ENCODE measurements at regions not wholly inside any gene's neighbourhood (a gene's known extent, or its start where the extent isn't known, plus 50 kb on each side); places are given as distances from the start of the nearest gene placed in this dataset.

DNA sequence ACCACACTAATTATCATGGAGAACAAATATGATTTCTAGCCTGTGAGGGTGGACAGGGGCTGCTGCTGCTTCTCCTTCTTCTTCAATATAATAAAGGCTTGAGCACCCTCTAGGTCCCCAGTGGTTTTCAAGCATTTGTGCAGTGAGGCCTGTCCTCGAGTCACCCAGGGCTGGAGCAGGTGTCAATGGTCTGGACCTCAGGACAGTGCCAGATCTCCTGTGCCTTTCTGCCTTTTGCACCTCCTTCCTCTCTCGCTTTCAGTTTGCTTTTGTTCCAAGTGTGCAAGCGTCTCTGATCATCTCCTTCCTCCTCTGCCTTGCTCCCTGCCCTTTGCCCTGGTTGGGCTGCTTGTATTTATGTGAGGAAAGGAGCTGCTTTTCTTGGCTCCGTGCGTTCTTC lies 152.2 kb upstream of the SYNDIG1 start:
- H3K4me1 Mint-ChIP-seq = no peaks in the 10 kb centered on the region
- H3K27me3 Mint-ChIP-seq = peaks cover 23% of the 10 kb centered on the region
- ATAC-seq (replicated peaks; ENCODE audit: extremely low read depth, poor library complexity, severe bottlenecking) (no peak), DNase-seq (ENCODE audit: low spot score in 2 of 2) (no peak)
- H3K9me3 Mint-ChIP-seq = no peaks in the 10 kb centered on the region
- H3K27ac Mint-ChIP-seq (ENCODE audit: low read depth) = no peak overlapping the region
- no peaks in the 10 kb centered on the region for H3K36me3 Mint-ChIP-seq (ENCODE audit: insufficient read depth)
- H3K4me3 Mint-ChIP-seq = no peak overlapping the region

DNA sequence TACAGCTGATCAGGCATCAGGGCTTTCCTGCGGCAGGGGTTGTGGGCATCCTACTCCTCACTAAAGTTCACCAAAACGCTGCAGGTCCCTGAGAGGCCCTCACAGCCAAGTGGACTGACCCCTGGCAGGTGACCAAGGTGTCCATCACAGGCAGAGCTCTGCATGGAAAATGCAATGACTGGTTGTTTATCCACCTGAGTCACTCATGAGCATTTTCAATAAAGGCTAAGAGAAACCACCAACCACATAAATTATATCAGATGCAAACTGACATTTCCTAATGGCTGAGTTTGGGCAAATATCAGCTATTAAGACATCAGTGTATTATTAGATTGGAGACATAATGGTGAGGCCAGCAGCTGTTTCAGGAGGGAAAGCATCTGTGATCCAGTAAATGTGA lies 152.7 kb upstream of the SYNDIG1 start:
- no peaks in the 10 kb centered on the region for H3K4me1 Mint-ChIP-seq
- H3K9me3 Mint-ChIP-seq = no peaks in the 10 kb centered on the region
- ATAC-seq (replicated peaks; ENCODE audit: extremely low read depth, poor library complexity, severe bottlenecking) (no peak), DNase-seq (ENCODE audit: low spot score in 2 of 2) (no peak)
- no peak overlapping the region for H3K4me3 Mint-ChIP-seq
- no peak overlapping the region for H3K27ac Mint-ChIP-seq (ENCODE audit: low read depth)
- H3K27me3 Mint-ChIP-seq = peaks cover 28% of the 10 kb centered on the region
- no peaks in the 10 kb centered on the region for H3K36me3 Mint-ChIP-seq (ENCODE audit: insufficient read depth)

DNA sequence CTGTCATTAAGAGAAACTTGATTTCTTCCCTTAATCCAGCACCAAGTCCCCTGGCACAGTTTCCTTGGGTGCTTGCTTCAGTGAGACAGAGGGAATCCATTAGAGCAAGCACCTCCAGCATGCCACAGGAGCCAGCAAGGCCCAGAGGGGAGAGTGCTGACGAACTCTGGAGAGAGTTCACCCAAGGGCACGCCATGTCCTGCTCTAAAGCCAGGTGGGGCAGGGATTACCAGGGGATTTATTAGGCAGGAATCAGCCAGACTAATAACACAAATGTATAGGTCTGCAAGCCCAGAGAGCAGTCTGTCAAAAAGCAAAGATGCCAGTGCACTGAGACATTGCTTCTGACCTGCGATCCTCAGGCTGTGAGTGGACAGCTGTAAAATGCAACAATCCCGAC lies 155.4 kb upstream of the SYNDIG1 start:
- H3K4me3 Mint-ChIP-seq = no peak overlapping the region
- no peak for ATAC-seq (replicated peaks; ENCODE audit: extremely low read depth, poor library complexity, severe bottlenecking)
- no peak for DNase-seq (ENCODE audit: low spot score in 2 of 2)
- H3K4me1 Mint-ChIP-seq = no peaks in the 10 kb centered on the region
- no peaks in the 10 kb centered on the region for H3K9me3 Mint-ChIP-seq
- no peak overlapping the region for H3K27ac Mint-ChIP-seq (ENCODE audit: low read depth)
- no peaks in the 10 kb centered on the region for H3K36me3 Mint-ChIP-seq (ENCODE audit: insufficient read depth)
- H3K27me3 Mint-ChIP-seq = peaks cover 38% of the 10 kb centered on the region

DNA sequence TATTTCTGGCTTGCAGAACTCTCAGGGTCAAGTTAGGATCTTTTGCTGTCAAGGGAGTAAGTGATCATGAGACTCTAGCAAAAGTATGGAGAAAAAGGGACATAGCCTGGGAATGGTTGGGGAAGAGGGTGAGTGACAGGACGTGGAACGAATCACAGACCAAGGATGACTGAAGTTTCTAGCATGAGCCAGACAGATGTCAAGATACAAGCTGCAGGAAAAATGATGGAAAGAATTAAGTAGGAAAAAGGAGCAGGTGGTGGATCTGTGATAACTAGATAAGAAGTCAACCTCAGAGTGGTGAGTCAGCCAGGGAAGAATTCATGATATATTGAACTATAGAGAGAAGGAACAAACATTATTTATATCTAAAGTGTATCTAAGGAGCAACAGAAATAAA lies 159.8 kb upstream of the SYNDIG1 start:
- no peak for ATAC-seq (replicated peaks; ENCODE audit: extremely low read depth, poor library complexity, severe bottlenecking)
- Mint-ChIP-seq H3K36me3 (ENCODE audit: insufficient read depth) (no peaks in the 10 kb centered on the region), H3K9me3 (no peaks in the 10 kb centered on the region), H3K4me3 (no peak overlapping the region), H3K27me3 (peaks cover 39% of the 10 kb centered on the region), H3K27ac (ENCODE audit: low read depth) (no peak overlapping the region), H3K4me1 (no peaks in the 10 kb centered on the region)
- no peak for DNase-seq (ENCODE audit: low spot score in 2 of 2)

DNA sequence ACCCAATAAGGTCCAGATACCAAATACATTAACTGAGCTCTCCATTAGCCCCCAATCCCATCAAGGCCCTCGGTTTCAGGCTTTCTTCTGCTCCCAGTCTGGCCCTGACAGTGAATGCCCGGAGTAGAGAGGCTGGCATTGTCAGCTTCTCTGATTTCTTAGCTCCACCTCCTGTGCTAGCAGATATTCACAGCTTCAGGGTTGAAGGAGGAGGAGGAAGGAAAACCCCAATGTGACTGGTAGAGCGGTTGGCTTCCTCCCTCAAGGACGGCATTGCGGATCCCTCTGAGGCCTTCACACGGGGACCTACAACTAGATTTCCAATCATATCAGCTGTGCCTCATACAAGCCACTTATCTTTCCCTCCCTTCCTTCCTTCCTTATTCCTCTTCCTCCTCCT lies 164.1 kb upstream of the SYNDIG1 start:
- ATAC-seq (replicated peaks; ENCODE audit: extremely low read depth, poor library complexity, severe bottlenecking) = no peak
- Mint-ChIP-seq H3K27ac (ENCODE audit: low read depth) (no peak overlapping the region), H3K4me1 (no peaks in the 10 kb centered on the region), H3K9me3 (no peaks in the 10 kb centered on the region), H3K27me3 (peaks cover 51% of the 10 kb centered on the region), H3K4me3 (no peak overlapping the region), H3K36me3 (ENCODE audit: insufficient read depth) (peaks cover 1% of the 10 kb centered on the region)
- DNase-seq (ENCODE audit: low spot score in 2 of 2) = no peak

DNA sequence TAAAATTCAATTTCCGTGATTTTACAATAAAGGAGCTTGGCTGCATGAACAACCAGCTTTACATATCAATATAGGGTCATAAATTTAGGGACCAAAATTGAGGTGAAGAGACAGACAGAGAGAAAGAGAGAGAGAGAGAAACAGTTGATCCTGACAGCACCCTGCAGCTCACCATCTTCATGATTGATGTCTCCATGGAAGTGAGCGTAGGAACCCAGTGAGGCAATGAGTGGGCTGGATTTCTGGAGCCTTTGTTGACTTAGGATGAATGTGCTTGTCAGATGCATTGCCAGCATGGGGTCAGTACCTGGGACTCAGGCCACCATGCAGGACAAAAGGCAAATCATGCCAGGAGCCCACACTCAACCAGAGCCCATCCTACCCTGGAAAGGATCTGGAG lies 165.1 kb upstream of the SYNDIG1 start:
- peaks cover 2% of the 10 kb centered on the region for H3K36me3 Mint-ChIP-seq (ENCODE audit: insufficient read depth)
- no peak overlapping the region for H3K4me3 Mint-ChIP-seq
- no peak overlapping the region for H3K27ac Mint-ChIP-seq (ENCODE audit: low read depth)

DNA sequence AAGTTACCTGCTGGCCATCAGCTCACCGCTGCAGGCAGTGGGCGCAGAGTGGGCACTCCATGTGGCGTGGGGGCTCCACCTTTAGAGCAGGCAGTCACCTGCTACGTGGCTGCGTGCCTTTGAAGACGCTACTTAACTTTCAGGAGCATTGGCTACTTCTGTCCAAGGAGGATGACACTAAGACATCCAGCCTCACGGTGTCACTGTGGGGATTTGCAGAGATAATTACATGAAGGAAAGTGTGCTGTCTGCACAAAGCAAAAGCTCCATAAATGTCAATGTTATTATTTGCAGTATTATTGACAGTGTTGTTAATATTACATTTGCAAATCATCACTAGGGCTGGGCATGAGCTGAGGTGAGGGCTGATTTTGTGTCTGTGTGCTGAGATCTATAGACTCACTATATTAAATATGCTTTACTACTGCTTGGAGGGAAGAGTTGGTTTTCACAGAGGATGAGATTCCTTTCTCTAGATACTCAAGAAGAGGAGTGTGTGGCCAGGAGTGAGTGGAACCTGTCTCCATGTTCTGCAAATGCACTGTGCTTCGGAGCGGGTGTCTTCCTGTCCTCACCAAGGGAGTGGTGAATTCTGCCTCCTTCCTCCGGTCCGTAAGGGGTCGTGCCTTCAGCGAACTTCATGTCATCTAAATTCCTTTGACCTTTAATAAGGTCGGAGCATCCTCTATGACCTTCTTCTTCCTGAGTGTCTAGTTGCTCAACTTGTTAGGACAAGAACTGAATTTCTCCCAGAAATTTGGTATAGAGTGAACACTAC lies 165.8 kb upstream of the SYNDIG1 start:
- H3K4me3 Mint-ChIP-seq = no peak overlapping the region
- H3K27ac Mint-ChIP-seq (ENCODE audit: low read depth) = no peak overlapping the region
- H3K4me1 Mint-ChIP-seq = no peaks in the 10 kb centered on the region
- H3K27me3 Mint-ChIP-seq = peaks cover 69% of the 10 kb centered on the region
- no peak for ATAC-seq (replicated peaks; ENCODE audit: extremely low read depth, poor library complexity, severe bottlenecking)
- H3K9me3 Mint-ChIP-seq = no peaks in the 10 kb centered on the region
- no peak for DNase-seq (ENCODE audit: low spot score in 2 of 2)
- peaks cover 2% of the 10 kb centered on the region for H3K36me3 Mint-ChIP-seq (ENCODE audit: insufficient read depth)

More for the DNA sequence above, 165.1 kb upstream of the SYNDIG1 start:
- Mint-ChIP-seq H3K27me3 (peaks cover 62% of the 10 kb centered on the region), H3K9me3 (no peaks in the 10 kb centered on the region), H3K4me1 (no peaks in the 10 kb centered on the region)
- ATAC-seq (replicated peaks; ENCODE audit: extremely low read depth, poor library complexity, severe bottlenecking) (no peak), DNase-seq (ENCODE audit: low spot score in 2 of 2) (no peak)

DNA sequence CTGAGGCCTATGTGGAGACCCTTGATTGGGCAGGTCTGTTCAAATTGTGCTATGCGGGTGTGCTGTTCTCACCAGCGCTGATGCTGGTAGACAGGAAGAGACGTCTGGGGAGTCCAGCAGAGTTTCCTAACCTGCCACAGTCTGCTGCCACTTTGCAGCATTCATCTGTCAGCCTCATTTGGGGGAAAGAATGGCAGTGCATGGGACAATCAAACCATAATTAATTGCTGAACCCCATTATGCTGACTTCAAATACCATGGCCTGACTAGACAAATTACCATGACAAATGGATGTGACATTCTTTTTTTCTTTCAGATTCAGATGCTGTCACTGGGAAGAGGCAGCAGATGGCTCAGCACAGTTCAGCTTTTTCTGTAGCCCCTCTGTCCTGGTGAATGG lies 171.4 kb upstream of the SYNDIG1 start:
- no peak for ATAC-seq (replicated peaks; ENCODE audit: extremely low read depth, poor library complexity, severe bottlenecking)
- no peak for DNase-seq (ENCODE audit: low spot score in 2 of 2)
- Mint-ChIP-seq H3K36me3 (ENCODE audit: insufficient read depth) (peaks cover 2% of the 10 kb centered on the region), H3K4me1 (no peaks in the 10 kb centered on the region), H3K4me3 (no peak overlapping the region), H3K9me3 (no peaks in the 10 kb centered on the region), H3K27ac (ENCODE audit: low read depth) (no peak overlapping the region), H3K27me3 (peaks cover 65% of the 10 kb centered on the region)

DNA sequence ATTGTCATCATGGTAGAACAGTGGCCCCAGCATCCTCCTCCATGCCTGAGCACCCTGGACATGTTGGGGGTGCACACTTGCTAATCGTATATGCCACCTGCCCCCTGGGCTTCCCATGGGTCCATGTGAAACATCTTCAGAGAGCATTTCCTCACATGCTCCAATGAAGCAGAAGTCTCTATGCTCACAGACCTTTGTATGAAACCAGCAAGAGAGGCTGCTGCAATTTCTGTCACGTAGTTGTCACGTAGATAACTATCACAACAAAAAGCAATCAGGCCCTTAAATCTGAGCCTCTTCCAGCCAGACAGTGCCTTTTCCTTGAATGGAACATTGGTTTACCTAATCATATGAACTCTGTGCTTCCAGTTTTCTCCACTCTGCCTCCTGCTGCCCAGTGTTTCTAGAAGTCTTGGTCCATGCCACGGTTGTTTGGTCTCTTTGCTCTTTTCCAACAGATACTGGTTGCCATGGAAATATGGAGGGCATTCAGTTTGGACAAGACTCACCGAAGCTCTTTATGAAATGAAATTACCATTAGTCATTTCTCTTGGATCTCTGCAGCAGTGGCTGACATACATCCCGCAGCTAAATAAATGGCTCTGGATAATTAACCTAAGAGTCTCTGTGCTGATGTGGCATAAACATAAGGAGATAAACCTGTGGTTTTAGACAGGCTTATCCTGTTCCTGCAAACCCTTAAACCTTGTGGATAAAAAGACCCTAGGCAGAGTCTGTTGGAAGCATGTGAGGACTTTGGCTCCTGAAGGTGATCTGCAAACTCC lies 172.8 kb upstream of the SYNDIG1 start:
- H3K4me1 Mint-ChIP-seq = no peaks in the 10 kb centered on the region
- ATAC-seq (replicated peaks; ENCODE audit: extremely low read depth, poor library complexity, severe bottlenecking) (no peak), DNase-seq (ENCODE audit: low spot score in 2 of 2) (no peak)
- no peak overlapping the region for H3K27ac Mint-ChIP-seq (ENCODE audit: low read depth)
- no peak overlapping the region for H3K4me3 Mint-ChIP-seq
- peaks cover 52% of the 10 kb centered on the region for H3K27me3 Mint-ChIP-seq
- peaks cover 2% of the 10 kb centered on the region for H3K36me3 Mint-ChIP-seq (ENCODE audit: insufficient read depth)
- no peaks in the 10 kb centered on the region for H3K9me3 Mint-ChIP-seq

DNA sequence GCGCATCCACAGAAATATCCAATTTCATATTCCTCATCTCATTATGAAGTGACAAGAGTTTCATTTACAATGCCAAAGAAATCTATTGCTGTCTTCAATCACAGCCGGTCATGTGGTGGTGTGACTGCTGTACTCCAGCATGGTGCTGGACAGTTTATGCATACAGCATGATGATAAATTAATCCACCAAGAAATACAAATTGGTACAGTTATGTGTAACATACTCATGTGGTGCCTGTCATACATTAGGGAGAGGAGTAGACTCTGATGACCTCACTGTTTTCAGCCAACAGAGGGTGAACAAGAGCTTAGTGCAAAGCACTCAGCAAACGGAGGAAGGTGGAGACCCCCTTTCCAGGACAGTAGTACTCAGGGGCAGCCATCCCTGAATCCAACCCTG lies 178.4 kb upstream of the SYNDIG1 start:
- Mint-ChIP-seq H3K9me3 (no peaks in the 10 kb centered on the region), H3K4me1 (peaks cover 10% of the 10 kb centered on the region), H3K27ac (ENCODE audit: low read depth) (no peak overlapping the region), H3K27me3 (peaks cover 27% of the 10 kb centered on the region), H3K36me3 (ENCODE audit: insufficient read depth) (no peaks in the 10 kb centered on the region), H3K4me3 (no peak overlapping the region)
- ATAC-seq (replicated peaks; ENCODE audit: extremely low read depth, poor library complexity, severe bottlenecking) = no peak
- DNase-seq (ENCODE audit: low spot score in 2 of 2) = no peak

DNA sequence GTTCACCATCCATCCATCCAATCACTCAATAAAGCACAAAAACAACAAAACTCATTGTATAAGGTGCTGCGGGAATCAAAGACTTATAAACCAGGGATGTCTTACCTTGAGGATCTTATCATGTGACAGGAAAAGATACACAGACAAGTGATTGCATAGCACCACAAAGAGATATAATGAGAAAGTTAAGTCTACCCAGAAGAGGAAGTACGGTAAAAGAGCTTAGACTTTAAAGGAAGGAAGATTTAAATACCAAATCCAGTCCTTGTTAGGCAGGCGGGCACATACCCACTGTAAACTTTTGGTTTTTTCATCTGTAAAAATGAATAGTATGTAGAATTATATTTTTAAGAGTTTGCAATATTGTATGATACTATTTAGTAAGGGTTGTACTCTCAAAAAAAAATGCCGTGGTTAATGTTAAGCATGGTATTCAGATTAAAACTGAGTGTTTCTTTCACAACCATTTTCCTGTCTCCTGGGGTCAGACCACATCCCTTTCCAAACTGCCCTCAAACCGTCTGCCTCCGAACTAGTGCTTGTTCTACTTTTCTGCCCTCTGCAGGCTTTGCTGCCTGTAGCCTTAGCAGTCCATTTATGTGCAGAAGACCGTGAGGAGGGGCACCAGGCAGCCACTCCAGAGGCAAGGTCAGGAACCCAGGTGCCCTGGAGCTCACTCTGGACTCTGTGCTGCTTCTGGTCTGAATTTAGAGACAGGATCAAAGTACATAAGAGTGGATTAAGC lies 179.5 kb upstream of the SYNDIG1 start:
- no peak for DNase-seq (ENCODE audit: low spot score in 2 of 2)
- Mint-ChIP-seq H3K4me3 (no peak overlapping the region), H3K27ac (ENCODE audit: low read depth) (no peak overlapping the region), H3K36me3 (ENCODE audit: insufficient read depth) (no peaks in the 10 kb centered on the region), H3K27me3 (peaks cover 22% of the 10 kb centered on the region), H3K9me3 (no peaks in the 10 kb centered on the region), H3K4me1 (peaks cover 10% of the 10 kb centered on the region)
- ATAC-seq (replicated peaks; ENCODE audit: extremely low read depth, poor library complexity, severe bottlenecking) = no peak

DNA sequence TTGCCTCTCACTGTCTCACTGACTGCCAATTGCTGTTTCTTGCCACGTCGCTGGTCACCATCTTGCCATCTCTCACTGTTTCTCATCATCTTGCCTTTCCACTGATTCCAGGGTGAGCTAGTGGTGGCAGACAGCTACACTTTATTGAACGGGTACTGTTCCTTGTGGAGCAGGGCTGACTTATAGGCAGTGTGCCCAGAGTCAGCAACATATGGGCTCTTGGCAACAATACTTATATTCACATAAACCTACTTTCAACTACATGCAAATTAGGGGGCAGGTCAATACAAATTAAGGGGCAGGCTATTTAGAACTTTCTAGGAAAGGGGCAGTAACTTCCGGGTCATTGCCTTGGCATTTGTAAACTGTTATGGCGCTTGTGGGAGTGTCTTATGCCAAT lies 186.2 kb upstream of the SYNDIG1 start:
- Mint-ChIP-seq H3K36me3 (ENCODE audit: insufficient read depth) (no peaks in the 10 kb centered on the region), H3K27ac (ENCODE audit: low read depth) (no peak overlapping the region), H3K27me3 (peaks cover 39% of the 10 kb centered on the region), H3K4me1 (no peaks in the 10 kb centered on the region), H3K9me3 (peaks cover 4% of the 10 kb centered on the region), H3K4me3 (no peak overlapping the region)
- ATAC-seq (replicated peaks; ENCODE audit: extremely low read depth, poor library complexity, severe bottlenecking) (no peak), DNase-seq (ENCODE audit: low spot score in 2 of 2) (no peak)
